Astrocyte (in vitro differentiated cells and primary cell): ENCODE measurements at regions not wholly inside any gene's neighbourhood (a gene's known extent, or its start where the extent isn't known, plus 50 kb on each side); places are given as distances from the start of the nearest gene placed in this dataset.
A peak's percentile ranks its signal among the peaks of the same experiment; 100 is the strongest.

ENCODE experiments used
- DNase-seq: peaks from one replicate; pipeline ENCODE4 v3.0.0-alpha.2; 2010; ENCODE audit warnings: low read depth
- FAIRE-seq: peaks from 2 replicates; lab custom pipeline; 2011; peaks lifted over from hg19 to GRCh38; lab: Jason Lieb, UNC
- H2AFZ ChIP-seq: 2 replicates; pipeline ENCODE4 v1.6.0; 2012; ENCODE audit warnings: low read depth, low read length, inconsistent platforms
- H3K27ac ChIP-seq: 2 replicates; pipeline ENCODE4 v1.5.1; 2011; ENCODE audit warnings: low read depth, low read length, inconsistent platforms
- H3K27me3 ChIP-seq: 2 replicates; pipeline ENCODE4 v1.6.0; 2011; ENCODE audit warnings: low read length, inconsistent platforms; ENCODE audit not compliant: insufficient read depth
- H3K36me3 ChIP-seq: 2 replicates; pipeline ENCODE4 v1.5.1; 2011; ENCODE audit warnings: low read length, inconsistent platforms; ENCODE audit not compliant: insufficient read depth
- H3K4me1 ChIP-seq: 2 replicates; pipeline ENCODE4 v1.5.1; 2011; ENCODE audit warnings: low read length, inconsistent platforms; ENCODE audit not compliant: insufficient read depth
- H3K4me2 ChIP-seq: 2 replicates; pipeline ENCODE4 v1.6.0; 2012; ENCODE audit warnings: low read length, inconsistent platforms
- H3K4me3 ChIP-seq: 2 replicates; pipeline ENCODE4 v1.5.1; 2011; ENCODE audit warnings: low read depth, mild to moderate bottlenecking, low read length, inconsistent platforms; ENCODE audit not compliant: insufficient read depth
- H3K79me2 ChIP-seq: 2 replicates; pipeline ENCODE4 v1.6.0; 2012; ENCODE audit warnings: mild to moderate bottlenecking, low read length, inconsistent platforms; ENCODE audit not compliant: insufficient read depth
- H3K9ac ChIP-seq: 2 replicates; pipeline ENCODE4 v1.6.0; 2012; ENCODE audit warnings: mild to moderate bottlenecking, low read length, inconsistent platforms
- H3K9me3 ChIP-seq: 2 replicates; pipeline ENCODE4 v1.5.1; 2012; ENCODE audit warnings: low read depth, mild to moderate bottlenecking, low read length, inconsistent platforms; ENCODE audit not compliant: insufficient read depth
- H4K20me1 ChIP-seq: 2 replicates; pipeline ENCODE4 v1.6.0; 2012; ENCODE audit warnings: low read length, inconsistent platforms; ENCODE audit not compliant: insufficient read depth
- H3K27ac Mint-ChIP-seq: one replicate; pipeline ENCODE4 v1.8.0; 2021; ENCODE audit warnings: mild to moderate bottlenecking, mixed read lengths; ENCODE audit not compliant: unreplicated experiment
- H3K27me3 Mint-ChIP-seq: one replicate; pipeline ENCODE4 v1.8.0; 2021; ENCODE audit warnings: low read depth, mixed read lengths; ENCODE audit not compliant: unreplicated experiment
- H3K36me3 Mint-ChIP-seq: one replicate; pipeline ENCODE4 v1.8.0; 2021; ENCODE audit warnings: low read depth, mixed read lengths; ENCODE audit not compliant: unreplicated experiment
- H3K4me1 Mint-ChIP-seq: one replicate; pipeline ENCODE4 v1.8.0; 2021; ENCODE audit warnings: low read depth, mixed read lengths; ENCODE audit not compliant: unreplicated experiment
- H3K4me3 Mint-ChIP-seq: one replicate; pipeline ENCODE4 v1.8.0; 2021; ENCODE audit warnings: mild to moderate bottlenecking, moderate library complexity, mixed read lengths; ENCODE audit not compliant: unreplicated experiment
- H3K9me3 Mint-ChIP-seq: one replicate; pipeline ENCODE4 v1.8.0; 2021; ENCODE audit warnings: mild to moderate bottlenecking, mixed read lengths; ENCODE audit not compliant: unreplicated experiment
- CTCF ChIP-seq: IDR thresholded peaks from 2 replicates; pipeline ENCODE4 v1.5.1; 2011; ENCODE audit warnings: low read depth, mild to moderate bottlenecking, inconsistent platforms, low read length, moderate library complexity; ENCODE audit not compliant: insufficient read depth
- EZH2 ChIP-seq: IDR thresholded peaks from 2 replicates; pipeline ENCODE4 v1.6.1; 2012; ENCODE audit warnings: mild to moderate bottlenecking, low read length, inconsistent platforms; ENCODE audit not compliant: insufficient read depth

GRCh38 chr17:416293-417206 lies 63.9 kb upstream of the RPH3AL start:
- FAIRE-seq (no peak), DNase-seq (no peak)
- no peak for TF ChIP-seq EZH2
- TF ChIP-seq CTCF: no peak
- no peaks in the 10 kb centered on the region for H3K27me3 ChIP-seq
- no peak overlapping the region for H3K4me2 ChIP-seq
- peaks cover 1% of the 10 kb centered on the region for H3K9me3 Mint-ChIP-seq
- no peaks in the 10 kb centered on the region for H3K36me3 ChIP-seq
- H3K4me3 ChIP-seq: no peak overlapping the region
- no peak overlapping the region for H2AFZ ChIP-seq
- H4K20me1 ChIP-seq: no peaks in the 10 kb centered on the region
- H3K9me3 ChIP-seq: no peaks in the 10 kb centered on the region
- no peaks in the 10 kb centered on the region for H3K4me1 ChIP-seq
- H3K27ac ChIP-seq: no peak overlapping the region
- peaks cover 4% of the 10 kb centered on the region for H3K4me1 Mint-ChIP-seq
- no peaks in the 10 kb centered on the region for H3K79me2 ChIP-seq
- H3K27me3 Mint-ChIP-seq: no peaks in the 10 kb centered on the region
- no peak overlapping the region for H3K27ac Mint-ChIP-seq
- H3K4me3 Mint-ChIP-seq: no peak overlapping the region
- no peaks in the 10 kb centered on the region for H3K36me3 Mint-ChIP-seq
- H3K9ac ChIP-seq: no peak overlapping the region

- Histone ChIP-seq H3K9ac (no peak overlapping the region), H2AFZ (no peak overlapping the region), H3K36me3 (no peaks in the 10 kb centered on the region), H3K27me3 (no peaks in the 10 kb centered on the region), H3K4me3 (no peak overlapping the region), H3K4me1 (peaks cover 9% of the 10 kb centered on the region), H4K20me1 (no peaks in the 10 kb centered on the region), H3K27ac (no peak overlapping the region), H3K4me2 (no peak overlapping the region), H3K79me2 (no peaks in the 10 kb centered on the region), H3K9me3 (no peaks in the 10 kb centered on the region)
- Mint-ChIP-seq H3K27ac (no peak overlapping the region), H3K9me3 (no peaks in the 10 kb centered on the region), H3K4me3 (no peak overlapping the region), H3K4me1 (peaks cover 13% of the 10 kb centered on the region), H3K36me3 (no peaks in the 10 kb centered on the region), H3K27me3 (no peaks in the 10 kb centered on the region)
- TF ChIP-seq EZH2 (no peak), CTCF (no peak)
- no peak for DNase-seq
- FAIRE-seq: no peak
These were observed 61.2 kb upstream of the RPH3AL start for GRCh38 chr17:413706-414380.

- Mint-ChIP-seq H3K36me3 (no peaks in the 10 kb centered on the region), H3K4me3 (no peak overlapping the region), H3K4me1 (peaks cover 13% of the 10 kb centered on the region), H3K27ac (no peak overlapping the region), H3K27me3 (no peaks in the 10 kb centered on the region), H3K9me3 (no peaks in the 10 kb centered on the region)
- Histone ChIP-seq H3K36me3 (no peaks in the 10 kb centered on the region), H3K4me3 (no peak overlapping the region), H2AFZ (no peak overlapping the region), H3K27me3 (no peaks in the 10 kb centered on the region), H3K9ac (peak overlapping the region; percentile 3), H3K9me3 (no peaks in the 10 kb centered on the region), H3K27ac (no peak overlapping the region), H3K79me2 (no peaks in the 10 kb centered on the region), H4K20me1 (no peaks in the 10 kb centered on the region), H3K4me1 (peaks cover 9% of the 10 kb centered on the region), H3K4me2 (no peak overlapping the region)
- FAIRE-seq (no peak), DNase-seq (no peak)
- TF ChIP-seq CTCF (no peak), EZH2 (no peak)
These were observed 60.4 kb upstream of the RPH3AL start for GRCh38 chr17:413016-413350.
